HL-60 (cell line): ENCODE measurements at regions not wholly inside any gene's neighbourhood (a gene's known extent, or its start where the extent isn't known, plus 50 kb on each side); places are given as distances from the start of the nearest gene placed in this dataset.

Source experiments
- CTCF ChIP-seq: IDR thresholded peaks from one replicate; pipeline ENCODE4 v1.5.1; 2011; ENCODE audit warnings: low read length, control low read depth, inconsistent platforms; ENCODE audit not compliant: insufficient read depth
- GABPA ChIP-seq: IDR thresholded peaks from 2 replicates; pipeline ENCODE4 v1.6.1; 2012; ENCODE audit warnings: low read depth
- POLR2AphosphoS5 ChIP-seq: IDR thresholded peaks from 2 replicates; pipeline ENCODE4 v1.6.1; 2012; ENCODE audit warnings: low read depth
- TF ChIP-seq, protein P1 (sequence below): IDR thresholded peaks from 2 replicates; pipeline ENCODE4 v1.6.1; 2012; ENCODE audit warnings: low read depth; ENCODE audit not compliant: insufficient replicate concordance

GRCh38 chr2:56960581-56960980 lies 776.8 kb downstream of the CCDC85A start:
- TF ChIP-seq CTCF: no peak
- no peak for TF ChIP-seq GABPA
- TF ChIP-seq POLR2AphosphoS5: no peak
- TF ChIP-seq, protein P1, sequence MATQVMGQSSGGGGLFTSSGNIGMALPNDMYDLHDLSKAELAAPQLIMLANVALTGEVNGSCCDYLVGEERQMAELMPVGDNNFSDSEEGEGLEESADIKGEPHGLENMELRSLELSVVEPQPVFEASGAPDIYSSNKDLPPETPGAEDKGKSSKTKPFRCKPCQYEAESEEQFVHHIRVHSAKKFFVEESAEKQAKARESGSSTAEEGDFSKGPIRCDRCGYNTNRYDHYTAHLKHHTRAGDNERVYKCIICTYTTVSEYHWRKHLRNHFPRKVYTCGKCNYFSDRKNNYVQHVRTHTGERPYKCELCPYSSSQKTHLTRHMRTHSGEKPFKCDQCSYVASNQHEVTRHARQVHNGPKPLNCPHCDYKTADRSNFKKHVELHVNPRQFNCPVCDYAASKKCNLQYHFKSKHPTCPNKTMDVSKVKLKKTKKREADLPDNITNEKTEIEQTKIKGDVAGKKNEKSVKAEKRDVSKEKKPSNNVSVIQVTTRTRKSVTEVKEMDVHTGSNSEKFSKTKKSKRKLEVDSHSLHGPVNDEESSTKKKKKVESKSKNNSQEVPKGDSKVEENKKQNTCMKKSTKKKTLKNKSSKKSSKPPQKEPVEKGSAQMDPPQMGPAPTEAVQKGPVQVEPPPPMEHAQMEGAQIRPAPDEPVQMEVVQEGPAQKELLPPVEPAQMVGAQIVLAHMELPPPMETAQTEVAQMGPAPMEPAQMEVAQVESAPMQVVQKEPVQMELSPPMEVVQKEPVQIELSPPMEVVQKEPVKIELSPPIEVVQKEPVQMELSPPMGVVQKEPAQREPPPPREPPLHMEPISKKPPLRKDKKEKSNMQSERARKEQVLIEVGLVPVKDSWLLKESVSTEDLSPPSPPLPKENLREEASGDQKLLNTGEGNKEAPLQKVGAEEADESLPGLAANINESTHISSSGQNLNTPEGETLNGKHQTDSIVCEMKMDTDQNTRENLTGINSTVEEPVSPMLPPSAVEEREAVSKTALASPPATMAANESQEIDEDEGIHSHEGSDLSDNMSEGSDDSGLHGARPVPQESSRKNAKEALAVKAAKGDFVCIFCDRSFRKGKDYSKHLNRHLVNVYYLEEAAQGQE: no peak
